NOMO-1 (cell line): ENCODE measurements at regions not wholly inside any gene's neighbourhood (a gene's known extent, or its start where the extent isn't known, plus 50 kb on each side); places are given as distances from the start of the nearest gene placed in this dataset.
"Not testable (repeated sequence)": the region's sequence is repeated elsewhere in the genome, so short reads cannot be mapped to it uniquely, and the experiment has no call there.

Experiments used
- DNase-seq, 2 experiments: peaks; one replicate each; lab custom pipeline; 2025; ENCODE audit not compliant: unreplicated experiment in 2 of 2; lab: John Stamatoyannopoulos, UW

DNA sequence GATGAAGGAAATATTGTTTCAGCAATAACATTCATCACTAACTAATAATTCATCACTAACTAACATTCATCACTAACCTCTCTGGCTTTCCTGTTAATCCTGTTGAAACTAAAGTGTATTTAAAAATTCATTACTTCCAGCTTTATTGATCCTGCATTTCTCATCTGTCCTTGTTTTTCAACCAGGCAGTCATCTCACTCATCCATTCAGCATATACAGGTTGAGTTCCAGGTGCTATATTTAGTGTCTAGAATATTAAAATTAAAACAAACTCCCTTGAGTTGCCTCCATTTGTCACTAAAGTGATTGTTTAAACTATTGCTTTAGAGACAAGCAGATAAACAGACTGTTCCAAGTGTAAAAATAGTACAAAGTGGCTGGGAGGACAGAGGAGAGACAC, 58.1 kb downstream of the ATXN7L3B start:
- no peak for DNase-seq

DNA sequence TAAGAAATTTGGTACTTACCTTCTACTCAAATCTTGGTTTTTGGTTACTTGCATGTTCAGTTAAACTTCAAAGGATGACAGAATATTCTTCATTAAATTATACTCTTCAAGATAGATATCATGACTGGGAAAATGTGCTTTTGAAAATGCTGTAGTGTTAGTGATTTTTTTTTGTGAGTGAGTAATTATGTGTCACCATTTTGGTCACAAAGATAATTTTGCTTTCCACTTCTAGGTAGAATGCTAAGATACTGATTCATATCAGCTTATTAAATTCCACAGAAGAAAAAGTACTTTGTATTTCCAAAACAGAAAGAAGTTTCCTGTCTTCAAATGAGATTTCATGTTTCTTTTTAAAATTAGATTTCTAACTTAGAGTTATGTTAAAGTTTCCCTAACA, 61.2 kb downstream of the ATXN7L3B start:
- no peak for DNase-seq

DNA sequence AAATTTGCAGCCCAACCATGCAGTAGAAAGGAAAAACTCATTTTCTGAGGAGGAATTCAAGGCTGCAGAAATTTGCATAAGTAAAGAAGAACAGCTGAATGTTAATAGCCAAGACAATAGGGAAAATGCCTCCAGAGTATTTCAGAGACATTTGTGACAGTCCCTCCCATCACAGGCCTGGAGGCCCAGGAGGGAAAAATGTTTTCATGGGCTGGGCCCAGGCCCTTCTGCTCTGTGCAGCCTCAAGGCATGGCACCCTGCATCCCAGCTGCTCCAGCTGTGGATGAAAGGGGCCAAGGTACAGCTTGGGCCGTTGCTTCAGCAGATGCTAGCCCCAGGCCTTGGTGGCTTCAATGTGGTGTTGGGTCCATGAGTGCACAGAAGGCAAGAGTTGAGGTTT, 62.3 kb downstream of the ATXN7L3B start:
- DNase-seq, result no peak

DNA sequence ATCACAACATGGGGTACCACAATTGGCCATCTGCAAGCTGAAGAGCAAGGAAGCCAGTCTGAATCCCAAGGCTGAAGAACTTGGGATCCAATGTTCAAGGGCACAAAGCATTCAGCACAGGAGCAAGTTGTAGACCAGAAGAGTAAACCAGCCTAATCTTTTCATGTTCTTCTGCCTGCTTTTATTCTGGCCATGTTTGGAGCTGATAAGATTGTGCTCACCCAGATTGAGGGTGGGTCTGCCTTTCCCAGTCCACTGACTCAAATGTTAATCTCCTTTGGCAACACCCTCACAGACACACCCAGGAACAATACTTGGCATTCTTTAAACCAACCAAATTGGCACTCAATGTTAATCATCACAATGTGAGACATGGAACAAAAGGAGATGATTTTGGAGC, 63.2 kb downstream of the ATXN7L3B start:
- not testable (repeated sequence) for DNase-seq

DNA sequence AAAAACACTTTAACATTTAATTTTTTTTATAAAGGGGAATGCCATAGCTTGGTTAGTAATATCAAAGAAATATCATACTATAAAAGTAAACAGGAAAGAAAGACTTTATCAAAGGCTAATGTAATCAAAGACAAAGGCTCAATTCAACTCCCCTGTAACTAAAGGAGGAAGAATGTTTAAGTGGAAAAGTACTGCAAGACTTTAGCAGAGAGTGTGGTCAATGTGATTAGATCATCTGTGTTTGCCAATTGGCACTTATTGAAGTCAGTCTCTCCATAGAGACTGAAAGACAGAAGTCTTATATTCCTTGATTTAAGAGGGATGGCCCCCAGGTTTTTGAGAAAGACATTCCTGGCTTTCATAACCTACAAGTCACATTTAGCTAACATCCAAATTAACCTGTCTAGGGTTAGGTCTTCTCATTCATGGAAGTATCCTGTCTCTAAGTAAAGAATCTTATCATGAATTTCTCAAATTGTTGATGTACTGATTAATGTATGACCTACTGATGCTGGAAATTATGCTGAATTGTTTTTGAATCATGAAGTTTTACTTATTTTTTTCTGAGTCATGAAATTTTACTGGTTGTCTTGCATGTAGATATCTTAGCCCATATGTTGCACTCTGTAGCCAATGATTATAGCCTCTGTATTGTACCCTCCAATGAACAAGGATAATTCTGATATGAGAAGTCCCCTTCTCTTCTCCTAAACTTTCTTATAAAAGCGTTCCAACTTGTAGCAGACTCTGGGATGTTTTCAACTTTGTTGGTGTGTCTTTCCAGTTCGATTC, 65.4 kb downstream of the ATXN7L3B start:
- DNase-seq, result no peak

DNA sequence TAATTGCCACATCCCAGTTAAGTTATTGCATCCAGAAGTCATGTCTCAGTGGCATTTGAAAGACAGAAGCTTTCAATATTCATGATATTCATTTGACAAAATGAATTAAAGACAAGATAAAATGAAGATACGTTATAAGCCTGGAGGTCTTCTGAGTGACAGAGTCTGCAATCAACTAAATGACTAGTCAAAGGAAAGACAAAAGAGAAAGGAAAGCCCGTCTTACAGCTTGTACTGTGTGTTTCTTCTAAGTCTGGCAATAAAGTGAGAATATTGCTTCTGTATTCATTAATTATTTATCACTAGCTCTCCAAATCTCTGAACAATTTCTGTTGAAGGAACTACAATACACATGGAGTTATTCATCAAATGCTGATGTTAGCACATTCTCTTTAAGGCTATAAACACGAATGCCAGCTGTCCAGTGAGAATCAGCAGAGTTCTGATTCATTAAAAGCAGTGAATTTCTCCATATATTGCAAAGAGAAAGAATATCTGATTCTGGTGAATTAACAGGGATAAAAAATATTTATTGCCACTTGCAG, 70.7 kb downstream of the ATXN7L3B start:
- DNase-seq, result no peak

DNA sequence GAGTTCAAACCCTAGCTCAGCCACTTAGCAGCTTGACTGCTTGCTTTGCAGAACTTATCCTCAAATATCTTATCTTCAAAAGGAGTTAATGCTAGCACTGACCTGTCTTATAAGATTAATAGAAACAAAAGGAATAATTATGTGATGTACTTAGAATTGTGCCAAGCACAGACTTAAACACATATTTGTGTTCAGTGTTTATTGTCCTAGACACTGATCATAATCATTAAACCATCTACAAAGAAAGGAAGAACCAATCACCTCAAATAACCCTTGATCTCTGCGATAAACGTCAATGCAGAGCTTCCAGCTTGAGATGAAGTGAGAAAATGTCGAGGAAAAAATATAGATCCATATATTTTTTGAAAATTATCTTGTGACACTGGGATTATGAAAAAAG, 73.1 kb downstream of the ATXN7L3B start:
- no peak for DNase-seq

DNA sequence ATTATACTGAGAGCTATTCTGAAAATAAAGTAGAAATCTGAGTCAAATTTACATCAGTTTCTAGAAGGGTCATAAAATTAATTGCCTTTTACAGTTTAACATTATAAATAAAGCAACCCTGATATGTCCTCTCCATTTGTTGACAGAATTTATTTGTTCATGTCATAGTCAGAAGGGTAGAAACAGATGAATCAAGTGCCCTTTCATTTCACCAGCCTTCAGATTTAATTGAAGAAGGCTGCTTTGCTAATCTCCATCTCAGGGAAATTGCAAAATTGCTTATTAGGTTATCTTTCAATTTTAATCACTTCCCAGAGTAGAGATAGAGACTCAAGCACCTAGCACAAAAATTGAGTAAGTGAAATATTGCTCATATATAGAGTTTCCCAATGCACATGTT, 76.8 kb downstream of the ATXN7L3B start:
- no peak for DNase-seq

DNA sequence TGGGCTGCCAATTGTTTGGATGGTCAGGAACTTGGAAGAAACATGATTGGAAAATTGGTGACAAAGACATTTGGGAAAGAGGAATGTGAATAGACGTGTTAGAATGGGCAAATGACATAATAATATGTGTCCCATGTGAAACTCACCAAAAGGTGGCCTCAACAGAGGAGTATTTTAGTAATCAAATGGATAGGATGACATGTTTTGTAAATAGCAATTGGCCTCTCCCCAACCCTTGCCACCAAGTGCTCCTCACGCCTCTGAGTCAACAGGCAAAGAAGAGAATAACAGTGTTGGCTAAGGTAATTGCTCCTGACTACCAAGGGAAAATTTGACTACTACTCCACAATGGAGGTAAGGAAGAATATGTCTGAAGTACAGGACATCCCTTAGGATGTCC, 81.4 kb downstream of the ATXN7L3B start:
- no peak for DNase-seq

DNA sequence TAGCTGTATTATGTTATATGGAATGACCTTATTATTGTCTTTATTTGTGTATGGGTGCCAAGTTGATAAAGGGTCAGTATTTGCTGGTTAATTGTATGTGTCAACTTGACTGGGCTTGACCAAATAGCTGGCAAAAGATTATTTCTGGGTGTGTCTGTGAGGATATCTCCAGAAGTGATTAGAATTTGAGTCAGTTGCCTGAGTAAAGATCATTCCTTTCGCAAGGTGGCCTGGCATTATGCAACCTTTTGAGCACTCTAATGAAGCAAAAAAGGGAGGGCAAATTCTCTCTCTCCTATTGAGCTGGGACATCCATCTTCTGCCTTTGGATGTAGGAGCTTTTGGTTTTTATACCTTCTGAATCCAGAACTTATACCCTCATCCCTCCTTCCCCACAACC, 82.2 kb downstream of the ATXN7L3B start:
- DNase-seq, result no peak

DNA sequence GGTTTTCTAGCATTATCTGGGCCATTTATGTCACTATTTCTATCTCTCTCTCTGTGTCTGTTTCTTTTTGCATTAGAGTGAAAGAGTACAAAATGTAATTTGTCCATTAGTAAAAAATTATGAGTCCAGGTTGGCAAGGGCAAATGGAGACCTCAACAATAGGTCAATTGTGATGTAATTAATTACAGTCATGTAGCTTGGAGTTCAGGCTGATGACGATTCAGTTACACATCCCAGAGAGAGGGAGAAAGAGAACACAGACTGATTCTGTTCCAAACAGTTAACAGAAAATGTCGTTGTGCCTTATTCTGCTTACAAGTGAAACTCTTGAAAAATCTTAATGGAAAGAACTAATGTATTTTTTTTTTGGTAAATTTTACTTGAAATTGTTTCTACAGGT, 83.3 kb downstream of the ATXN7L3B start:
- no peak for DNase-seq

DNA sequence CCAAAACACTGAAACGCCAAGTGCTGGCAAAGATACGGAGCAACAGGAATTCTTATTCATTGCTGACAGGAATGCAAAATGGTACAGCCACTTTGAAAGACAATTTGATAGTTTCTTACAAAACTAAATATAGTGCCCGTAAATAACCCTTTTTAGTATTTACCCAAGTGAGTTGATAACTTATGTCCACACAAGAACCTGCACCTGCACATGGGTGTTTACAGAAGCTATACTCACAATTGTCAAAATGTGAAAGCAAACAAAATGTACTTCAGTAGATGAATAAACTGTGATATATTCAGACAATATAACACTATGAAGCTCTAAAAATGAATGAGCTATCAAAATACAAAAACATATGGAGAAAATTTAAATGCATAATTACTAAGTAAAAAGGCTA, 86.6 kb downstream of the ATXN7L3B start:
- no peak for DNase-seq

DNA sequence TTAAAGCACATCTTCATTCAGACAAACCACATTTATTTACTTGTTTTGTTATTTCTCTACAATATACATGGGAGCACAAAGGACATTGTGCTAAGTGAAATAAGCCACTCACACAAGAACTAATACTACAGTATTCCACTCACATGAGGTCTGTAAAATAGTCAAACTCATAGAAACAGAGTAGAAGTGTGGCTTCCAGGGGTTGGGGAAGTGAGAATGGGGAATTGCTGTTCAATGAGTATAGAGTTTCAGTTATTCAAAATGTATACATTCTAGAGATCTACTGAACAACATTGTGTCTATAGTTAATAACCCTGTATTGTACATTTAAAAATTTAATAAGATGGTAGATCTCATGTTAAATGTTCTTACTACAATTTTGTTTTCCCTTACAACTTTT, 88.8 kb downstream of the ATXN7L3B start:
- no peak for DNase-seq

DNA sequence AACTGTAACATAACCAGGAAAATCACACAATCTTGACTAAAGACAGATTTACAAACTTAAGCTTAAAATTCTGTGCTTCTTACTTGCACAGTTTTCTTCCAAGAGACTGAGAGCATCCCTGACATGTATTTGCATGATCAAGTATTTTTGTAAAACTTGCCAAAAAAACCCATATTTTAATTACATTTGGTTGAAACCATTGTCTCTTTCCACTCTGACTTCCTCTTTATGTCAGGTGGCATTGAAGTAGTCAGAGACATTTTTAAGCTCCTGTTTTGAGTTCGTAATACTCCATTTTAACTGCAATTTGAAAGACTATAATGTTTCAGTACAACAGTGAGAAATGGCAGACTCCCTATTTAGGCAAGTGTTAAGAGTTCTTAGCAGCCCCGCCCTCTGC, 103.6 kb downstream of the ATXN7L3B start:
- DNase-seq, result no peak

DNA sequence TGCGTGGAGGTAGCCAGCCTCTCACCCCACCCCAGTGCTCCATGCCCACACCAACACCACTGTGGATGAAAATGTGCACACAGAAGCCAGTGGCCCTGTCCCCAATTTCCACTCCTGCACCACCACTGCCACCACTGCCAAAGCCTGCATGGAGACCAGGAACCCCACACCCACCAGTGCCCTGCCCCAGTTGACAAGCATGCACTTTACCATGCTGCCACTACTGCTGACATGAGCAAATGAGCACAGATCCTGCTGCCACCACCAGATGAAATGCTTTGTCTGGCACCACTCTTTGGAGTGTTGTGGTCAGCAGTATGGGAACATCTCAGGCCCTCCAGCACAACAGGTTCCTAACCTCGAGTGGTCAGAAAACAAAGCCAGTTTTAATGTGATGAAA, 104.1 kb downstream of the ATXN7L3B start:
- no peak for DNase-seq

DNA sequence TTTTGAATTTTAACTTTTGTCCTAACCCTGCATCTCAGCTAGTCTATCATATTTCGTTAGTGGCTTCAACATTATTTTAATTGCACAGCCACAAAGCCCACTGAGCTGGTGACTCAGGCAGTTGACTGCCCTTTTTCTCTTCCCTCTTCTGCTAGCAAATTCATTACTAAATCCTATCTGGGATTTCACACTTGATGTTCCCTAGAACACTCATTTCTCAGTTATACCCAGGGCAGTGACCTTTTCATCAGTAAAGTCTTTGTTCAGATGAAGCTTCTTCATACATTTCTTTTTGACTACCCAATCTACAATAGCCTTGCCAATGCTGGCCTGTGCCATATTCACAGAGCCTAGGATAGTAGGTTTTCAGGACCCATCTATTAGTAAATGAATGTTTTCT, 107.0 kb downstream of the ATXN7L3B start:
- no peak for DNase-seq

DNA sequence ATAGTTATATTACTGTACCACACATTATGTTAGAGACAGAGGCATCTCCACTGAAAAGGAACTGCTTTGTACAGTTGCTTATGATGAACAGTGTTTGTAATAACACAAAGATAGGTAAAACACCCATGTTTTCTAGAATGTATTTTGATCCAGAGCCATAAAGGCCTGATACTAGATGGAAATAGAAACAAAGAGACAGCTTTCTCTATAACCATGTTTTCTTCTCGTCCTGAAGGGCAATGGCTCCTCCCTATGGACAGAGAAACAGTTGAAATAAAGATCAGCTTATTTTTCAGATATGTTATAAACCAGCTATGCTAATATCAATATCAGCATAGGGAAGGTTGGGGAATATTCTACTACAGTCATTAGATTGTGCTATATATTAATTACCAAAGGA, 109.2 kb downstream of the ATXN7L3B start:
- DNase-seq, result no peak

DNA sequence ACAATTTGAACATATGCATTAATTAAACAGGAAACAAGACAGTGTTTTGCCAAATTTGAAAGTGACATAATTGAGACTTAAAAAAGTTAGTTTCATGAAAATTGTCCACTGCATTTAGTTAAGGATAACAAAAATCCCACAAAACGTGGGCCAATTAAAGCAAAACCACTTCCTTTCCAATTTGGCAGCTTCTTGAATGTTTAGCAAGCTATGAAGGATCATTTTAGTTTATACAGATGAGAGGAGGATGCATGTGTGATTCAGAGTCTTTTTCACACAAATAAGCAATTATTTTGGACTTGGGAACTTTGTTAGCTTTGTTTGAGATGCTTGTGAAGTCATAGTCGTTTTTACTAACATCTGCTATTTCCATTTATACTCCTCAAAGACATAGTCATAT, 109.6 kb downstream of the ATXN7L3B start:
- DNase-seq, result no peak

DNA sequence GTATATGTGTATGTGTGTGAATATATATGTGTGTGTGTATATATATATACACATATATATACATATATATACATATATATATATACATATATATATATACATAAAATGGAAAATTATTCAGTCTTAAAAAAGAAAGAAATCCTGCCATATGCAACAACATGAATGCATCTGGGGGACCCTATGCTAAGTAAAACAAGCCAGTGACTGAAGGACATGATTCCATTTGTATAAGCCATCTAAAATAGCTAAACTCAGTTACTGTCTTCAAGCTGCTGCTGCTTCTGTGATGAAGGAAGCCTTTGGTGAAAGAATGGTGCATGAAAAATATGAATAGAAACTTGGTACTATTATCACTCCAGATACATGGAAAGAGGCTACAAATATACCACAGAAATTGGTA, 118.6 kb downstream of the ATXN7L3B start:
- no peak for DNase-seq

DNA sequence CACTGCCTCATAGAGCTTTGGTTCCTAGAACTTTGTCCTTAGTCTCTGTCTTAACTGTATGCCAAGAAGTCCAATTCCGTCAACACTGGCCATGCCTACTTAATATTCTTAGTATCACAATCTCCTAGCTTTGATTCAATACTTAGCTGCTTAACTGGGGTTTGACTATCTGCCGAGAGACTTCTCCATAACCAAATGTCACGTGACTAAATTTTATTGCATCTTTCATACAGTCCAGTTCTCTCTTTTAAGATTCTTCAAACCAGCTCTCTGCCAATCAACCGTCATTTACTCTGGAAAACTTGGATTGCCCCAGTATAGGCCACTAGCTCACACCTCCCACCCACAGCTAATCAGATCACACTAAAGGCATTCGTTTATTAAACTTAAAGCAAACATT, 122.8 kb downstream of the ATXN7L3B start:
- no peak for DNase-seq

DNA sequence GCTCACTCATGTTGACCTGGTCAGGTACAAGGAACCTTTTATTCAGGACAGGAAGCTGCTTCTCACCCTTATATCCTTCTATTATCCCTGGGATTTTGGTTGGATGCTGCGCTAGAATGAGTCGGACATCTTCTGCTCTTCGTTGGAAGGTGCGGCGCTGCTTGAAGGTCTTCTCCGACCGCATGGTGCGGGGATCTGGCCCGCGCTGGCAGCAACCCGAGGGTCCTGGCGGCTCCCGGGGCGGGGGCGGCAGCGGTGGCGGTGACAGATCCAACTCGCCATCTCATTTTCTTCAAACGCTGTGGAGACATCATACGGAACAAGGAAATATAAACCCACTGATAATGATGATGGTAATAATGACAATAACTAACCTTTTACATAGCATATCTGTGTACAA, 126.3 kb downstream of the ATXN7L3B start:
- no peak for DNase-seq

DNA sequence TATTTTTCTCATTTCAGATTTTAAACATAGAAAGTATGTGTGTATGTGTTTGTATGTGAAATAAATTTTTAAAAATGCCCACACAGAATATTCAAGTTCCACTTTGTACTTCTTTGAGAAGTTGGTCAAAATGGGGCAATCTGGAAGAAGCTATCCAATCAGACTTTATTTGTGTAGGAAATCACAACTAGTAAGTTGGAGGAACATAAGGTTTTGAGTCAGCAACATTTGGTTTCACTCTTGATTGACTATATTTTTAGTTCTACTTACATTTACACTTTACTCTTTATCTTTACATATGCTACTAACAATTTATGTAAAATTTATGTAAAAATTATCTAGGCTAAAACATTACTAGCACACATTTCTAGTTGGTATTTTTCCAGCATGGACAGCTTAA, 128.1 kb downstream of the ATXN7L3B start:
- no peak for DNase-seq

DNA sequence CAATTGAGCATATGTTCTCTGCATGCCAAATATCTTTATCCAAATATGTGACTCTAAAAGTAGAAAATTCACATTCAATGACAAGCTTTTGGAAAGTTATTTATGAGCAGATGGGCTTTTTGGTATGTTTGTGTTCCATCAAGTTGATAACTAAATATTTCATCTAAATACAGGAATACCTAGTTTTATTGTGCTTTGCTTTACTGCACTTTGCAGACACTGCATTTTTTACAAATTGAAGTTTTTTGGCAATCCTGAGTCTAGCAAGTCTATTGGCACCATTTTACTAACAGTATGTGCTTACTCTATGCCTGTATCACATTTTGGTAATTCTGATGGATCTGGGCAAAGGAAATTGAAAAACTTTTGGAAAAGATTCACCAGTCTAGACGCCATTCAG, 133.8 kb downstream of the ATXN7L3B start:
- no peak for DNase-seq
